Hematopoietic multipotent progenitor cell treated with erythropoietin and hydrocortisone succinate and interleukin-3 and kit ligand, for 17 days (in vitro differentiated cells): ENCODE measurements at regions not wholly inside any gene's neighbourhood (a gene's known extent, or its start where the extent isn't known, plus 50 kb on each side); places are given as distances from the start of the nearest gene placed in this dataset.
"Not testable (repeated sequence)": the region's sequence is repeated elsewhere in the genome, so short reads cannot be mapped to it uniquely, and the experiment has no call there.

Experiments used
- DNase-seq: peaks from one replicate; pipeline ENCODE4 v3.0.0-alpha.2; 2015; ENCODE audit warnings: low spot score

DNA sequence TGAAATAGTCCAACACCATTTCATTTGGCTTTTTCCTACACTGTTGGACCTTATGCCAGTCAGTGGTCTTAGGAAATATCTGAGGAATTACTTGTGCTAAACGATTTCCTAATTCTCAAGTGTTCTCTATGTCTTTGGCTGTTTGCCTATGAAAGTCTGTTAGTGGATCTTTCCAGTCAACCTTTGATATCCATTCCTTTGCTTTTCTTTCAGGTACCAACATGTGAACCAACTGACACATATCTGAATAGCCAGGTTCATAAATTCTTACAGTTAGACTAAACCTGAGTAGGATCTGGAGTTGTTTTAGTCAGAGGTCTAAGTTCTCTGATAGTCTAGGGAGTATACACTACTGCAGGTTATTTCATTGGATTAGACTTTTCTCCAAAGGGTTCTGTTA is 343.5 kb upstream of the LRRC3B start:
- DNase-seq = no peak

- DNase-seq = no peak
Measured at GRCh38 chr3:26280517-26280916, 342.1 kb upstream of the LRRC3B start.

- DNase-seq = no peak
Measured at GRCh38 chr3:26281284-26281985, 341.1 kb upstream of the LRRC3B start.

DNA sequence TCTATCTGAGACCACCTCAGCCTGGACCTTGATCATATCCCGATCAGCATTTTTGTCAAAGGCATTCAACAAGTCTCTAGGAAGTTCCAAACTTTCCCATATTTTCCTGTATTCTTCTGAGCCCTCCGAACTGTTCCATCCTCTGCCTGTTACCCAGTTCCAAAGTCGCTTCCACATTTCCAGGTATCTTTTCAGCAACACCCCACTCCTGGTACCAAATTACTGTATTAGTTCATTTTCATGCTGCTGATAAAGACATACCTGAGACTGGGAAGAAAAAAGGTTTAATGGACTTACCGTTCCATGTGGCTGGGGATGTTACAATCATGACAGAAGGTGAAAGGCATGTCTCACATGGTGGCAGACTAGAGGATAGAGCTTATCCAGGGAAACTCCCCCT is 338.1 kb upstream of the LRRC3B start:
- DNase-seq = not testable (repeated sequence)

GRCh38 chr3:26291840-26292239 is 330.7 kb upstream of the LRRC3B start:
- DNase-seq = no peak

GRCh38 chr3:26292780-26293179 is 329.8 kb upstream of the LRRC3B start:
- no peak for DNase-seq

DNA sequence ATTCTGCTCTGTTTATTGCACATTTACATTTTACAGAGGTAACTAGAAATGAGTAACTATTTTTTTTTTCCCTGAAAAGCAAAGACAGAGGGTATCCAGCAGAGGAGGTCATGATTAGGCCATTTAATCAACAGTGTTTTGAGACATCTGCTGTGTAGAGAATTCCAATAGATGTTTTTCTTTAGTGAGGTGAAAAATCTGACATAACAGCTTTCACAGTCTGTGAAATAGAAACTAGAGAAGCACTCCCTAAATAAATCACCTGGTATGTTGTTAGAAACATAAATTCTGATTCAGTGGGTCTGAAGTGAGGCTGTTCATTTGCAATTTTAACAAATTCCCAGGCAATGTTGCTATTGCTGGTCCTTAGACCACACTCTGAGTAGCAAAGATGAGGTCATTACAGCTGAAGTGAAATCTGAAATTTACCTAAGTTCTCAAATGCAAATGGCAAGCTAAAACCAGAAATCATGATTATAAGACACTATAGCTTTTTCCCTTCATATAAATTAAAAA is 329.2 kb upstream of the LRRC3B start:
- DNase-seq = no peak

DNA sequence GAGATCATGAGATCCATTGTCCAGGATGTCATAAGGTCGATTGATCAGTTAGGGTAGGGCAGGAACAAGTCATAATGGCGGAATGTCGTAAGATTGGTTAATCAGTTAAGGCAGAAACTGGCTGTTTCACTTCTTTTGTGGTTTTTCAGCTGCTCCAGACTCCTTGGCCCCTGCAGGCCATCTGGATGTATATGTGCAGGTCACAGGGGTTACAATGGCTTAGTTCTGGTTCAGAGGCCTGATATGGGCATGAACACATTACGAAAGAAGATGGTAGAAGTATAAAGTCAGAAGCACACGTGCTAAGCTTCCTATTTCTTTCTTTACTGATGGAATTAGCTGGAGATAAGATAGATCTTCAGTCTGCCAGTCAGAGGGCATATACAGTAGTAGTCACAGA is 315.4 kb upstream of the LRRC3B start:
- DNase-seq = no peak

DNA sequence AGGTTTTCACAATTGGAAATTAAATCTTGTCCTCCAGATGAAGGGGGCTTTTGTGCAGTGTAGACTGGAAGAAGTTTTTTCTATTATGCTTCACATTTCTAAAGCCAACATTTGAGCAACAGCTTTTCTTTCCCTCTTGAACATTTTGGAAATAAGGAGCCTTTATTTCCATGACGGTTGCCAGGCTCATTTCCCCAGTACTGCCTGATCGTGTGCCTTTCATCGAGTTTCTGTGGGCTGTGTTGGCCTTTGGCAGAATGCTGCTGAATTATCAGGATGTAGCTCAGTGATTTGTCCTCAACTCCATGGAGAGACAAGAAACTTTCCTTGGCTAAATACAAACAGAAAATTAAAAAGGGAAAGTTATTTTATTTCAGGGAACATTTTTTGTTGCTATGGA is 314.8 kb upstream of the LRRC3B start:
- no peak for DNase-seq

GRCh38 chr3:26308454-26308853 is 314.1 kb upstream of the LRRC3B start:
- no peak for DNase-seq

DNA sequence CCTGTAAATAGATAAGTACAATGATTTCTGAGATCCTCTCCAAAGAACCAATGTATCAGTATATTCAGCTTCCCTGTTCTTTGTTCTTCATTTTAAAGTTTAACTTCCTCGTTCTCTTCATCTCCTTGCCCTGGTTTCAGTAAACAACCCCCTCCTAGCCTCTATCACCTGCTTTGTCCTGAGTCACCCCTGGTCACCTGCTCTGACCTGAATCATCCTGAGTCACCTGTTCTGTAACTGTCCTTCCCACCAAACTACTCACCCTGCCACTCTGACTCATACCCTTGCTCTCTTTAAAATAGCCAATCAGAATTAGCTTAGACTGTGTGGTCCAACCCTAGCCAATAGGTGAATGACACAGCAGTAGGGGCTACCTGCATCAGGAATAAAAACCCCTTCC is 313.0 kb upstream of the LRRC3B start:
- DNase-seq = not testable (repeated sequence)

DNA sequence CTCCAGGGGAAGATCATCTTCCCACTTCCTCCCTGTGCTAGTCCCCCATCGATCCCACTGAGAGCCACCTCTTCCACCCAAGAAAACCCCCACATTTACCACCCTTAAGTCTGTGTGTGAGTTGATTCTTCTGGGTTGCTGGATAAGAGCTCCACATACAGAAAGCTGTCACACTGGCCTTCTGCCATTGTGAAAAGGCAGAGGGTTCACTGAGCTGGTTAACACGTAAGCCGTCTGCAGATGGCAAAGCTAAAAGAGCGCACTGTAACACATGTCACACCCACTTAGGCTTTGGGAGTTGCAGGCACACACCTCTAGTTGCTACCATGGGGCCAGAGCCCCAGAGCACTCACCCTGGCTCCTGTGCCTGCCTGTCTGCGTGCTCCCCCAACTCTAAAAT is 309.8 kb upstream of the LRRC3B start:
- DNase-seq = no peak

DNA sequence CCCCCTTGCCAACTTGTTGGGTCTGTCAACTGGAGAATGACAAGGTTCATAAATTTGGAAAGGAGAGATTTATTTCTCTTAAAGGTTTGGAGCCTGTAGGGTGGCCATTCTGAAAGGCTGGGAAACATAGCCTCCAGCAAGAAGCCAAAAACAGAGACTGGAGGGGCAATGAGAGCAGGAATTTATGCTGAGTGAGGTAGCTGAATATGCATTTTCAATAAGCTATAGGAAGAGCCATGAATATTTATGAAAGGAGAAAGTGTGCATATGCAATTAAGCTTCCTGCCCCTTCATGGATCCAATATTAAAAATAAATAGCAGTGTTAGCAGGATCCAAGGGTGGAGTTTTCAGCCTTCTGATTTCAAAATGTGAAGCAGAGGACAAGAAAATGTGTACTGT is 306.1 kb upstream of the LRRC3B start:
- DNase-seq = no peak

DNA sequence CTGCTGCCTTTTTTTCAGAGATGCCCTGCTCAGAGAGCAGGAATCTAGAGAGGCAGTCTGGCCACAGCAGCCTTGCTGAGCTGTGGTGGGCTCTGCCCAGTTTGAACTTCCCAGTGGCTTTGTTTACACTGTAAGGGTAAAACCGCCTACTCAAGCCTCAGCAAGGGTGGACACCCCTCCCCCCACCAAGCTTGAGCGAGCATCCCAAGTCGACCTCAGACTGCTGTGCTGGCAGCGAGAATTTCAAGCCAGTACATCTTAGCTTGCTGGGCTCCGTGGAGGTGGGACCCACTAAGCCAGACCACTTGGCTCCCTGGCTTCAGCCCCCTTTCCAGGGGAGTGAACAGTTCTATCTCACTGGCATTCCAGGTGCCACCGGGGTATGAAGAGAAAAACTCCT is 298.8 kb upstream of the LRRC3B start:
- DNase-seq = not testable (repeated sequence)

DNA sequence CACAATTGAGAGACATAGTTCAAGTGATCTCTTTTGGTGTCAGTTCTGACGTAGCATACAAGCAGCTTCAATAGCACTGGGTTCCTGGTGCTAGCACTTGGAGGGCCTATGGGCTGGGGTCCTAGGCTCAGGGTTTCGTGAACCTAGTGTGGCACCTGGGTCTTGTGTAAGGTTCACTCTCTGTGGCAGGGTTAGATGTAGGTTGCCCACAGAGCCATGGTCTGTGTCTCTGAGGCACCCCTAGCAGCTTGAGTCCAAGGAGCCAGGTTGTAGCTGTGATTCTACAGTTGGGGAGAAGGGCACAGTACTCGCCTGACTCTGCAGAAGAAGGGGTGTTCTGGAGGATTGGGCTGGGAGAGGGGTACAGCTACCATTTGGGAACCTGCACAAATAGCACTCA is 282.6 kb upstream of the LRRC3B start:
- no peak for DNase-seq

- DNase-seq = no peak
Measured at GRCh38 chr3:26343647-26344046, 278.9 kb upstream of the LRRC3B start.

DNA sequence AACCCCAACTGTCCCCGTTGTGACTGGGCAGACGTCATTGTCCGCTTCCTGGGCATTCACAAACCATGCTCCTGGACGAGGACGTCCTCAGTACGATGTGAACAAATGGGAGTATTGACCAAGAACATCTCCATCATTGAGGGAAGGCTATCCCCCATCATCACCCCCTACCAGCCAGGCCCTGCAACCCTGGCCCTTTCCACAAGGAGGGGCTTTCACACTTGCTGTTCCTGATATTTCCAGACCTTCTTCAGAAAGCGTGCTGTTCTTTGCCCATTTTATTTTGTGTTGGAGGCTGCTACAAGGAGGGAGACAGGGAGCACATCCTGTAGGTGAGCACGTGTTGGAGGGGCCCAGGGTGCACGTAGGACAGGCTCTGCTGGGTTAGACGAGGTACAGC is 277.0 kb upstream of the LRRC3B start:
- no peak for DNase-seq

GRCh38 chr3:26346497-26346896 is 276.1 kb upstream of the LRRC3B start:
- no peak for DNase-seq

- no peak for DNase-seq
Measured at GRCh38 chr3:26347150-26347549, 275.4 kb upstream of the LRRC3B start.

DNA sequence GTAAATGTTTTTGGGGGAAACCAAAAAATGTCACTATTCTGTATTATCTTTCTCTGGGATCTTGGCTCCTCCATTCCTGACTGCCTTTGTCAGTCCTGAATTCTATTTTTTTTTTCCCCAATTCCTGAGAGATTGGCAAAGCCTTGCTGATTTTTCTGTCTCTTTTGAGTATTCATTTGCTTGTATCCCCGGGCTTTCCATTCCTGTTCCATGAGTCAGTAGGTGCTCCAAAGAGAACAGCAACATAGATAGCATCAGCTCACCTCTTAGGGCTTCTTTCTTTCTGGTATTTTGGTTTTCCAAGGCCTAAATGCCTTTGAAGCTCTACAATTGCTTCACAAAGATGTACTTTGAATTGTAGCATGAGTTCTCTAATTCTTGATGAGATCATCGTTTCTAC is 271.7 kb upstream of the LRRC3B start:
- no peak for DNase-seq

DNA sequence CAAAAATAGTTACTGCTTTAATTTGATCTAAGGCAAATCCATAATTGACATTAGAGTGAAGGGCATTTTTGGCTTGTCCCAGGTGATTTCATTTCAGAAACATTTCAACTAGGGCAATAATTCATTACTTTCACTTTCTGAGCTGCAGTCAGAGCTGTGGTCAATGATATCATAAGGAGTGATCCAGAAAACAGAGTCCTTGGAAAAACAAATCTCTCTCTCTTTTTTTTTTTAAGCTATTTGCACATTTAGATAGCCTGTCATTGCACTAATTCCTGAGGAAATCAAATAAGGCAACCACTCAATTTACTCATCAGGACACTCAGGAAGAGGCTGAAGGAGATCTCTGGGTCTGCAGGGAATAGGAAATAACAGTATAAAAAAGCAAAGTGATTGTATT is 269.5 kb upstream of the LRRC3B start:
- DNase-seq = no peak

DNA sequence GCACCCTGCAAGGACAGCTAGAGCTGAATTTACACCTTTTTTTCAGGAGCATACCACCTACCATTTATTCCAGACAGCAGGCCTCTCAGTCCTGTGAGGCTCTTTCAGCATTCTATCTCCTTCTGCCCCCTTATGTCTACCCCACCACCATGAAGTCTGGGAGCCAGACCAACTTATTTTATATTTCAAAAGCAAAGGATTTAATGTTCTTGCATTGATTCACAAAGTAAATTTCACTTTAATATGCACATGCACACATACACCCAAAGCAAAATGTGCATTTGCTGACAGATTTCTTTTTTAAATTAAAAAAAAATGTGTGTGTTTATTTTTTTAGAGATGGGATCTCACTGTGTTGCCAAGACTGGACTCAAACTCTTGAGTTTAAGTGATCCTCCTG is 264.2 kb upstream of the LRRC3B start:
- no peak for DNase-seq

DNA sequence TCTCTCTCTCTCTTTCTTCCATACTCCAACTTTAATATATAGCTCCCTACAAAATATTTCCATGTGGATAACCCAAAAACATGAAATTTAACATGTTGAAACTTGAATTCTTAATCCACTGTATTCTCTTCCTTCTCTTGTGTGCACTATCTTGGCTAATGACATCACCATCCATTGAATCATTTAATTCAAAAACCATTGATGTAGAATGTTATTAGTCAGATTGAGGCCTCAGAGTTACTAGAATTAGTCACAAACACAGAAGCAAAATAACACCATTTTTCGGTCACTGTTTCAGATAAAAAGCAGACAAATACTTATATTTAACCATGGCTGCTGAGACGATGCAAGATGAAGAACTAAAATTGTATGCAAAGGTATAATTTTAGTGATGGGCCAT is 256.9 kb upstream of the LRRC3B start:
- DNase-seq = no peak

GRCh38 chr3:26368312-26368711 is 254.3 kb upstream of the LRRC3B start:
- DNase-seq = no peak
